ENCODE measurements at regions not wholly inside any gene's neighbourhood (a gene's known extent, or its start where the extent isn't known, plus 50 kb on each side); places are given as distances from the start of the nearest gene placed in this dataset.

GRCh38 chr2:3010001-3010400 lies 367.6 kb downstream of the EIPR1 start:
- ChIA-PET CTCF (no interaction called here), POLR2A (no interaction called here)
- Histone ChIP-seq H3K27me3 (ENCODE audit: control insufficient read depth, insufficient read depth, low read length) (no peaks in the 10 kb centered on the region), H3K4me3 (ENCODE audit: low read depth, low read length) (no peak overlapping the region), H3K36me3 (ENCODE audit: control insufficient read depth, insufficient read depth, low read length) (no peaks in the 10 kb centered on the region)
- no peak for TF ChIP-seq CTCF (IDR thresholded peaks at IDR 0.05; ENCODE audit: insufficient read depth, low read depth, low read length)
- DNase-seq (ENCODE audit: low read depth) = no peak

GRCh38 chr2:3009483-3009882 lies 368.1 kb downstream of the EIPR1 start:
- ChIA-PET CTCF (no interaction called here), POLR2A (no interaction called here)
- Histone ChIP-seq H3K36me3 (ENCODE audit: control insufficient read depth, insufficient read depth, low read length) (no peaks in the 10 kb centered on the region), H3K27me3 (ENCODE audit: control insufficient read depth, insufficient read depth, low read length) (no peaks in the 10 kb centered on the region), H3K4me3 (ENCODE audit: low read depth, low read length) (no peak overlapping the region)
- no peak for DNase-seq (ENCODE audit: low read depth)
- TF ChIP-seq CTCF (IDR thresholded peaks at IDR 0.05; ENCODE audit: insufficient read depth, low read depth, low read length) = no peak

GRCh38 chr2:3009005-3009404 lies 368.6 kb downstream of the EIPR1 start:
- no peaks in the 10 kb centered on the region for H3K36me3 ChIP-seq (ENCODE audit: control insufficient read depth, insufficient read depth, low read length)
- CTCF ChIA-PET = no interaction called here
- DNase-seq (ENCODE audit: low read depth) = no peak
- POLR2A ChIA-PET = no interaction called here
- no peak for TF ChIP-seq CTCF (IDR thresholded peaks at IDR 0.05; ENCODE audit: insufficient read depth, low read depth, low read length)
- no peak overlapping the region for H3K4me3 ChIP-seq (ENCODE audit: low read depth, low read length)
- H3K27me3 ChIP-seq (ENCODE audit: control insufficient read depth, insufficient read depth, low read length) = no peaks in the 10 kb centered on the region

GRCh38 chr2:3008561-3008960 lies 369.1 kb downstream of the EIPR1 start:
- ChIA-PET POLR2A (no interaction called here), CTCF (no interaction called here)
- no peaks in the 10 kb centered on the region for H3K27me3 ChIP-seq (ENCODE audit: control insufficient read depth, insufficient read depth, low read length)
- TF ChIP-seq CTCF (IDR thresholded peaks at IDR 0.05; ENCODE audit: insufficient read depth, low read depth, low read length) = no peak
- no peaks in the 10 kb centered on the region for H3K36me3 ChIP-seq (ENCODE audit: control insufficient read depth, insufficient read depth, low read length)
- H3K4me3 ChIP-seq (ENCODE audit: low read depth, low read length) = no peak overlapping the region
- DNase-seq (ENCODE audit: low read depth) = no peak

GRCh38 chr2:3007135-3007534 lies 370.5 kb downstream of the EIPR1 start:
- H3K36me3 ChIP-seq (ENCODE audit: control insufficient read depth, insufficient read depth, low read length) = no peaks in the 10 kb centered on the region
- no peak for TF ChIP-seq CTCF (IDR thresholded peaks at IDR 0.05; ENCODE audit: insufficient read depth, low read depth, low read length)
- no peaks in the 10 kb centered on the region for H3K27me3 ChIP-seq (ENCODE audit: control insufficient read depth, insufficient read depth, low read length)
- no peak overlapping the region for H3K4me3 ChIP-seq (ENCODE audit: low read depth, low read length)
- POLR2A ChIA-PET = no interaction called here
- no peak for DNase-seq (ENCODE audit: low read depth)
- CTCF ChIA-PET = no interaction called here
